Myocyte (in vitro differentiated cells): ENCODE measurements at regions not wholly inside any gene's neighbourhood (a gene's known extent, or its start where the extent isn't known, plus 50 kb on each side); places are given as distances from the start of the nearest gene placed in this dataset.
"Not testable (repeated sequence)": the region's sequence is repeated elsewhere in the genome, so short reads cannot be mapped to it uniquely, and the experiment has no call there.

Experiments used
- DNase-seq: peaks from one replicate; pipeline ENCODE4 v3.0.0-alpha.2; 2012; ENCODE audit warnings: low read depth

DNA sequence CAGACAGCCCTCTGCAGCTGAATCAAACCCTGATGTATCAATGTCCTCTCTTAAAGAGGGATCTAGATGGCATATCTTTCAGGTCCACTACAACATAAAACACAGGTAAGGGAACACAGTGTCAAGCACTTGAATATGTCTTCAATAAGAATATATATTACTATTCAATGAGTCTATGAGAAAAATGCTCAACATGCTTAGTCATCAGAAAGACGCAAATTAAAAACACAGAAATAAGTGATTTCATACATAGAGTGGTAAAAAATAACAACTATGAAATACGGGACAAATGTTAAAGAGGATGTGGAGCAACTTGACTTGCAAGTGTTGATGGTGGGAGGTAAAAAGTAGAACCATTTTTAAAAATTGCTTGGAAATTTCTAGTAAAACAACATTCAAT lies 544.6 kb upstream of the HS3ST1 start:
- DNase-seq: no peak

GRCh38 chr4:11970754-11971153 lies 542.1 kb upstream of the HS3ST1 start:
- no peak for DNase-seq

- no peak for DNase-seq
These were observed 538.1 kb upstream of the HS3ST1 start for GRCh38 chr4:11966782-11967181.

- peak; percentile 27 for DNase-seq
These were observed 525.4 kb upstream of the HS3ST1 start for GRCh38 chr4:11954093-11954492.

GRCh38 chr4:11949355-11949754 lies 520.7 kb upstream of the HS3ST1 start:
- DNase-seq: no peak

GRCh38 chr4:11947629-11948028 lies 518.9 kb upstream of the HS3ST1 start:
- not testable (repeated sequence) for DNase-seq

GRCh38 chr4:11937941-11938340 lies 509.2 kb upstream of the HS3ST1 start:
- DNase-seq: no peak

DNA sequence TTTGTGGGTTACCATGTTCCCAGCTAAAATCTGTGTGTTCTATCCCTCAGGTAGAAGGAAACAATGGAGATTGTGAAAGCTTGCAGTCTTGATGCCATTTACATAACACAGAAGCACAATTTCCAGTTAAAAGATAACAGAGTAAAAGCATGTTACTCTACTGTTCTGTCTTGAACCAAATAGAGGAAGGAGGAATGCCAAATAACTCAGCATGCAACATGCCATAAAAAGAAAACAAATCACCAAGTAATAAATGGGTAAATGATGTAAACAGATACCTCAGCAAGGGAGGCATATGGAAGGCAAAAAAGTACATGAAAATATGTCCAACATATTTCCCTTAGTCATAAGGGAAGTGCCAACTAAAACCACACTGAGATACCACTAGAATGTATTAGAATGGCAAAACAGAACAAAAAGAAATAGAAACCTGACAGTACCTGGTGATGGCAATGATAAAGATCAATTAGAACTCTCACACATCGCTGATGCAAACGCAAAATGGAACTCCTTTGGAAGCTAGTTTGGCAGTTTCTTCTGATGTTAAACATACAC lies 502.6 kb upstream of the HS3ST1 start:
- DNase-seq: no peak

DNA sequence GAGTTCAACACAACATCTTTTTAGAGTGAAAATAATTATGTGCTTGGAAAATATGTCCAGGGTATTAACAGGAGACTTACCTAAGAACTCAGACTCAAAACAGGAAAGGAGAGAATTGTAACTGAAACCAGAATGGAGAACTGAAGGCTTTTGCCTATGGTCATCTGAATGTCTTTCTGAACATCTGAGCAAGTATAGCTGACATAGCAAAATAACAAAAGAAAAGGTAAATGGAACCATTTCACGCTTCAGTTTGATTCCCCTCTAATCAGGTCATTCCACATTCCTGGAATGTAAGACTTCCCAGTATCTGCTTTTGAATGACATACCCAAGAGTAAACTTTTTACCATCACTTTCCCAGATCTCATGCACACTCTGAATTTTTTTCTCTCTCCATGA lies 500.4 kb upstream of the HS3ST1 start:
- no peak for DNase-seq

- no peak for DNase-seq
These were observed 490.6 kb upstream of the HS3ST1 start for GRCh38 chr4:11919316-11919715.

DNA sequence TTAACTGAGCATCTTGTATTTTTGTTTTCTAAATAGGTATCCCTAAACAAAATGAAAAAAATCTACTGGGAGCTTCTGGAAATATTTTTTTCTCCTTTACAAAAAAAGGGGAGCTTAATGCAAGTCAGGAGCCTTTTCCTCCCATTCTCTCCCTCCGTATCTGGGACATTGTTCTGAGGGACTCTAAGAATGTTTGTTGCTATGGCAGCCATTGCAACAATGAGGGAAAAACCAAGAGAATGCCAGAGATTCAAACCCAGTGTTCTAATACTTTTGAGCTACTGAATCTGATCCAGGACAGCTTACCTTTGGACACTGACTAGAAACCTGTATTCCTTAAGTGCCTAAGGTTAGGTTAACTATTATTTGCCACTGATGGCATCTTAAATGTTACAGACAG lies 485.7 kb upstream of the HS3ST1 start:
- peak; percentile 3 for DNase-seq

- DNase-seq: peak; percentile 75
These were observed 484.2 kb upstream of the HS3ST1 start for GRCh38 chr4:11912886-11913285.

DNA sequence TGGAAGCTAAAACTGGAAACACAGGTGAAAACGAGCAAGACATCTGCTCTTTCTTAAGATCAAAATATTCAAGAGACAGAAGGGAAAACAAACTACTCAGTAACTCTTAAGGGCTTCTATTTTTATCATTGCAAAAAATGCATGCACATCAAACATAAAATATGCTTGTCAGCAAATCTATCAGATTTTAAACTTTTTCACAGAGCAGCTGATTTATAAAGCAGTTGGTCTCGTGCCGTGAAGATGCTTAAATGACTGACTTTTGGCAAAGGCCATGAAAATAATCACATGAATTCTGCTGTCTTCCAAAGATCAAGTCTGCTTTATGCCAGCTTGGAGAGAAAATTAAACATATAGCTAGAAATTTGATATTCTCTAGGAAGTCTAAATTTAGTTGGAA lies 482.1 kb upstream of the HS3ST1 start:
- no peak for DNase-seq

GRCh38 chr4:11908712-11909111 lies 480.0 kb upstream of the HS3ST1 start:
- no peak for DNase-seq

- no peak for DNase-seq
These were observed 479.5 kb upstream of the HS3ST1 start for GRCh38 chr4:11908205-11908604.

DNA sequence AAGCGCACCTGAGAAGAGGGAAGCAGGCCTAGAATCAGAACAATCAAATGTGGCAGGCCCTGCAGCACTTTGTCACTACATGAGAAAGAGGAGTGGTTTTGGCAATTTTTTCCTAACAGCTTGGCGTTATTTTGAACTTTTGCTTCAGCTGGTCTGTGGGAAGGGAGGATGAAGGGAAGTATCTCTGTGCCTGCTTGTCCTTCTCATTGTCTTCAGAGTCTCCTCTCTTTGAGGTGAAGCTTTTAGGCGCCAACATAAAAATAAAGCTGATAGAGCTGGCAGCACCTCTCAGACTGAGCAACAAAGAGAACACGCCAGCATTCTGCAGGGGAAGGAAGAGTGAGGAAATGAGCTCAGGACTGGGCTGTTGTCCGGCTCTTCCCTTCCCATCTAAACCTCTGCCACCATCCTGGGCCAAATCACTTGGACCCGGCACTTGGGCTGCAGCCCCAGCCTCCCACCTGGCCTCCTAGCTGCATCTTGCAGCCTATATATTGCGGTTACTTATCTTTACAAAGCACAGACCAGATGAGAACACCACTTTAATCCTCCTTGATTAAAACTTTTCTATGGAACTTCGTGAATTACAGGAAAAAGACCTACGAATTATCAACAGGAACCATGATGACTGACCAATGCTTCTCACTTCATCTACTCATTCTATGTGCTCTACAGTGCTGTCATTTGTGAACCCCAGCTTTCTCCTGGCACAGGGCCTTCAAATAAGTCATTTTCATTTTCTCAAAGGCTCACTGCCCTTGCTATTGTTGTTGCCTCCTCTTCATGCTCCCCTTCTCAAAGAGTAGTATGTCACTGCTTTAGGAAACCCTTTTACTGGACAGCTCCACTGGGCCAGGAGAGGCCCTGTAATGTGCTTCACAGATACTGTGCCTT lies 476.4 kb upstream of the HS3ST1 start:
- no peak for DNase-seq

DNA sequence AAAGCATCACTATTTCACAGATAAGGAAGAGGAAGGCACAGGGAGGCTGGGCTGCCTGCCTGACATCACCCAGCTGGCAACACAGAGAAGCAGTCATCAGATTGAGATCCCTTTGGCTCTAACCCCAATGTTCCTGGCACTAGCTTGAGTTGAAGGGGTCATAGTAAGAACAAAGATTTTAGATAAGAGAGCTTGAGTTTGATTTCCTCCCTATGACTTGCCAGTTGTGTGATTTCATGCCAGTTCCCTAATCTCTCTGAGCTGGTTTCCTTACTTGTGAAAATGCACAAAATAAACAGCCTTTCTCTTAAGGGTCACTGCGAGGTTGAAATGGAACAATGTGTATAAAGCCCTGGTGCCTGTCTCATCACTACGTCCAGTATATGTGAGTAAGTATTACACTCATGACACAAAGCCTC lies 475.4 kb upstream of the HS3ST1 start:
- no peak for DNase-seq

DNA sequence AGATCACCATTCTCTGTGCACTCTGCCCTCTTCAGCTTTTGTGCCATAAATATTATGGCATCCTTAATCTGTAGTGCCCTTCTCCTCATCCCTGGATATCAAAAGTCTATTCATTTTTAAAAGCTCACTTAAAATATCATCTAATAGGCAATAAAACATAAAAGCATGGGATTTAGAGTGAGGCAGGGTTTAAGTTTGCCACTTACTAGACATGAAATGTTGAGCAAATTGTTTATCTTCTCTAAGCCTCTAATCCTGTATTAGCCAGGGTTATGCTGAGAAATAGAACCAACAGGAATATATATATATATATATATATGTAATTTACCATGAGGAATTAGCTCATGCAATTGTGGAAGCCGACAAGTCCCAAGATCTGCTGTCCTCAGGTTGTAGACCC lies 472.4 kb upstream of the HS3ST1 start:
- no peak for DNase-seq

- DNase-seq: no peak
These were observed 471.7 kb upstream of the HS3ST1 start for GRCh38 chr4:11900359-11900758.

DNA sequence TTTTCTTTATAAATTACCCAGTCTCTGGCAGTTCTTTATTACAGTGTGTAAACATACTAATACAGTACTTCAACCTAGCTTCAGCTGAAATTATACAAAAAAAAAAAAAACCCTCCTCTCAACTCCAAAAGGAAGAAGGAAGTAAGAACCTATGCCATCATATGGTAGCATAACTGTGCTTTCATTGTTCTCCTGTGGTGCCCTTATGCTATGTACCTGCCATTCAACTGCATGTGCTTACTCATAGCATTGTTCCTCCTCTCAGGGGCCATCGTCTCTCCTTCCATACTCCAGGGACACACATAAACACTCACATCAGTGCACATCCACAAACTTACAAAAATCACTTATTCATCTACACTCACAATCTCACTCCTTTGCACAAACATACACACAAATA lies 470.1 kb upstream of the HS3ST1 start:
- no peak for DNase-seq

- no peak for DNase-seq
These were observed 467.1 kb upstream of the HS3ST1 start for GRCh38 chr4:11895766-11896165.

DNA sequence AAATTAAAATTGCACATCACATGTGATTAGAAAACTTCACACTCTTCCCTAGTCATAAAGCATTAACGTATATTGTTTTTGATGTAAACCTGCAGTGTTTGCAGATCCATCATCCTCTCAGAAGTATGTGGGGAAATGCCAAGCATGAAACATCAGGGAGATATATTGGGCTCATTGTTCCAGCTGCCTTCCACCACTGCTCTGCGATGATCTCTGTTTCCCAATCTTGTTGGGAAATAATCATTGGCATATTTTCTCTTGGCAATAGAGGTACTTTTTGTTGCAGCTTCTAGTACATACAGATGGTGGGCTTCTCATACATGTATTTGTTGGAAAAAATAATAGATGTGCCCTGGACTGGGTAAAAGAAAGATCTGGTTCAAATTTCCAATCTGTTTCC lies 466.3 kb upstream of the HS3ST1 start:
- no peak for DNase-seq

- no peak for DNase-seq
These were observed 465.5 kb upstream of the HS3ST1 start for GRCh38 chr4:11894221-11894620.
